Thymus (tissue), 11 donors: ENCODE measurements at regions not wholly inside any gene's neighbourhood (a gene's known extent, or its start where the extent isn't known, plus 50 kb on each side); places are given as distances from the start of the nearest gene placed in this dataset.

ENCODE experiments used
- DNase-seq, 9 donors: peaks; one replicate each; pipeline ENCODE4 v3.0.0-alpha.2; 2013; ENCODE audit warnings: low spot score in 9 of 9, low read depth in 6 of 9, missing footprints in 1 of 9
- H3K27ac ChIP-seq, 2 donors: one replicate each; pipeline ENCODE4 v1.5.1; 2013; ENCODE audit warnings: control low read depth in 1 of 2, low read depth in 1 of 2, low read length in 1 of 2, mild to moderate bottlenecking in 1 of 2, moderate library complexity in 1 of 2
- H3K27me3 ChIP-seq, 2 donors: one replicate each; pipeline ENCODE4 v1.5.1; 2013; ENCODE audit warnings: low read length in 1 of 2; ENCODE audit not compliant: control insufficient read depth in 2 of 2, insufficient read depth in 1 of 2
- H3K36me3 ChIP-seq, 2 donors: one replicate each; pipeline ENCODE4 v1.5.1; 2013; ENCODE audit warnings: low read length in 1 of 2, mild to moderate bottlenecking in 1 of 2, moderate library complexity in 1 of 2; ENCODE audit not compliant: control insufficient read depth in 2 of 2, insufficient read depth in 2 of 2
- H3K4me1 ChIP-seq, 2 donors: one replicate each; pipeline ENCODE4 v1.5.1; 2013; ENCODE audit warnings: low read length in 2 of 2; ENCODE audit not compliant: control insufficient read depth in 2 of 2, insufficient read depth in 2 of 2
- H3K4me3 ChIP-seq, 2 donors: one replicate each; pipeline ENCODE4 v1.5.1; 2013; ENCODE audit warnings: low read length in 2 of 2, control low read depth in 1 of 2, mild to moderate bottlenecking in 1 of 2
- H3K9me3 ChIP-seq, 2 donors: one replicate each; pipeline ENCODE4 v1.5.1; 2013; ENCODE audit warnings: low read length in 1 of 2, mild to moderate bottlenecking in 1 of 2; ENCODE audit not compliant: control insufficient read depth in 2 of 2, insufficient read depth in 1 of 2
- WGBS: extraction: QIAGEN DNeasy Blood & Tissue Kit; methylation state at CpG from one replicate; pipeline ENCODE4 v1.1.7; 2013; 5-methylcytosine and 5-hydroxymethylcytosine counted together
- donor health status: healthy.

DNA sequence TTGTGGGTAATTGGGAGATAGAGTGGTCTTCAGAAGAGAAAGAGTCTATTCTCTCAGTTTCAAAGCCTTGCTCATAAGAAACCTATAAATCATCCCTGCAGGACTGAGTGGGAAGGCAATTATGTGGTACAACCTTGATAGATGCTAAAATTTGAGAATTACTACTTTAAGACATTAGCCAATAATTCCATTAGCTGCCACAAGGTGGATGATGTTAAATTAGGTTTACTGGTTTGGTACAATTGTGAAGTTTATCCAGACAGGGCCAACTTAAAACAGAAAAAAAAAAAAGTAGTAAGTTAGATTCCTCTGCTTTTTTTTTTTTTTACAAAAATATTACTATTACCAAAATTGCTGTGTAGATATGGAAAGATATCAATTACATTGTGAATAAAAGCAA, 73.2 kb upstream of the AMOT start:
- H3K27ac ChIP-seq, result no peak overlapping the region
- DNase-seq, result no peak
- no peaks in the 10 kb centered on the region for H3K4me1 ChIP-seq
- H3K36me3 ChIP-seq, result no peaks in the 10 kb centered on the region
- no peak overlapping the region for H3K4me3 ChIP-seq
- H3K9me3 ChIP-seq, result no peaks in the 10 kb centered on the region
- no peaks in the 10 kb centered on the region for H3K27me3 ChIP-seq

GRCh38 chrX:112910418-112910817, 69.8 kb upstream of the AMOT start:
- no peak overlapping the region for H3K27ac ChIP-seq
- H3K9me3 ChIP-seq, result no peaks in the 10 kb centered on the region
- no peaks in the 10 kb centered on the region for H3K4me1 ChIP-seq
- H3K4me3 ChIP-seq, result no peak overlapping the region
- no peaks in the 10 kb centered on the region for H3K27me3 ChIP-seq
- DNase-seq, result no peak
- H3K36me3 ChIP-seq, result no peaks in the 10 kb centered on the region

GRCh38 chrX:112901869-112902725, 61.5 kb upstream of the AMOT start:
- Histone ChIP-seq H3K36me3 (no peaks in the 10 kb centered on the region), H3K4me1 (peaks cover 0 to 3% of the 10 kb centered on the region in 2 donors), H3K4me3 (no peak overlapping the region), H3K27me3 (no peaks in the 10 kb centered on the region), H3K27ac (peak overlapping the region in 1 of 2 donors; percentile 35), H3K9me3 (no peaks in the 10 kb centered on the region)
- peak in 4 of 9 donors; percentile 4 to 27 (median 8) for DNase-seq
- 89% methylated on average over 3 of the region's 3 CpGs for WGBS

- WGBS, result 90% methylated on average over 1 of the region's 1 CpG
- Histone ChIP-seq H3K4me1 (no peaks in the 10 kb centered on the region), H3K36me3 (no peaks in the 10 kb centered on the region), H3K27ac (no peak overlapping the region), H3K9me3 (no peaks in the 10 kb centered on the region), H3K4me3 (no peak overlapping the region), H3K27me3 (no peaks in the 10 kb centered on the region)
- no peak for DNase-seq
Observed at GRCh38 chrX:112896051-112896450, 55.4 kb upstream of the AMOT start.
